Vagina (tissue), 2 donors: ENCODE measurements at regions not wholly inside any gene's neighbourhood (a gene's known extent, or its start where the extent isn't known, plus 50 kb on each side); places are given as distances from the start of the nearest gene placed in this dataset.

Source experiments
- DNase-seq, 2 donors: peaks; one replicate each; pipeline ENCODE4 v3.0.0-alpha.2; 2017; ENCODE audit errors: extremely low spot score in 2 of 2
- H3K27ac ChIP-seq: fragments of 200-600 bp; sonication (generic); one replicate; pipeline ENCODE4 v1.5.1; 2019
- H3K27me3 ChIP-seq: fragments of 200-600 bp; sonication (generic); one replicate; pipeline ENCODE4 v1.5.1; 2019
- H3K36me3 ChIP-seq, 2 donors: fragments of 200-600 bp; sonication (generic); one replicate each; pipeline ENCODE4 v1.5.1; 2017 to 2019
- H3K4me1 ChIP-seq: fragments of 200-600 bp; sonication (generic); one replicate; pipeline ENCODE4 v1.5.1; 2019
- H3K4me3 ChIP-seq, 2 donors: fragments of 200-600 bp; sonication (generic); 1 replicate in 1 of 2; 2 replicates in 1 of 2; pipeline ENCODE4 v1.5.1; 2016 to 2019
- H3K9me3 ChIP-seq: fragments of 200-600 bp; sonication (generic); one replicate; pipeline ENCODE4 v1.5.1; 2019
- POLR2A ChIP-seq, 2 donors: fragments of 450-650 bp; IDR thresholded peaks; one replicate each; pipeline ENCODE4 v1.6.1; 2017; ENCODE audit warnings: antibody characterized with exemption in 2 of 2, mild to moderate bottlenecking in 2 of 2, moderate library complexity in 2 of 2
- POLR2AphosphoS5 ChIP-seq, 2 donors: sonication (generic); formaldehyde crosslinking; IDR thresholded peaks; one replicate each; pipeline ENCODE4 v1.9.0; 2017; ENCODE audit warnings: antibody characterized with exemption in 2 of 2, mild to moderate bottlenecking in 2 of 2, low read depth in 1 of 2; ENCODE audit not compliant: insufficient read depth in 1 of 2
- intact Hi-C: fragments of 100-400 bp; cut with DNase I; formaldehyde crosslinking; loops from one replicate; pipeline ENCODE4 v1.15.1; 2023
- TF ChIP-seq, protein P1 (sequence below), 3 experiments: fragments of 450-650 bp in 2 of 3; fragments of 200-600 bp in 1 of 3; sonication (generic) in 1 of 3; IDR thresholded peaks; one replicate each; pipeline ENCODE4 v1.5.1; 2017 to 2019; ENCODE audit warnings: antibody characterized with exemption in 3 of 3, mild to moderate bottlenecking in 2 of 3, moderate library complexity in 2 of 3

DNA sequence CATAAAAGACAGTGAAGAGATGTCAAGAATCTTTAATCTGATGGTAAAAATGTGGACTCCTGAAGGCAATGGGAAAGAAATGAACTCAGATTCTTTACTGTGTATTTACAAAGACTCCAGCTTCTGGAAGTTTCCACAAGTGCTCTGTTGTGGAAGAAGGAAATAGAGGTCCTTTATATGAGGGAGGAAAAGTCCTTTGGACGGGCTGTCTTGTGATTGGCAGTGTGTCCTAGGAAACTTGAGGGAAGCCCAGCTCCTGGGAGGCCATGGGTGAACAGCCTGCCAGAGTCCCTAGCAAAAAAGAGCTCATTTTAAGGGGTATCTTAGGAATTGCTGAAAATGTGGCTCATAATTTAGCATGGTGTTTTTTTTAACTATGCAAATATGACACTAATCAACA, 92.0 kb downstream of the RNASET2 start:
- Histone ChIP-seq H3K4me1 (peaks cover 14% of the 10 kb centered on the region), H3K27ac (no peak overlapping the region), H3K4me3 (no peak overlapping the region), H3K9me3 (no peaks in the 10 kb centered on the region), H3K27me3 (no peaks in the 10 kb centered on the region), H3K36me3 (no peaks in the 10 kb centered on the region)
- TF ChIP-seq, protein P1, sequence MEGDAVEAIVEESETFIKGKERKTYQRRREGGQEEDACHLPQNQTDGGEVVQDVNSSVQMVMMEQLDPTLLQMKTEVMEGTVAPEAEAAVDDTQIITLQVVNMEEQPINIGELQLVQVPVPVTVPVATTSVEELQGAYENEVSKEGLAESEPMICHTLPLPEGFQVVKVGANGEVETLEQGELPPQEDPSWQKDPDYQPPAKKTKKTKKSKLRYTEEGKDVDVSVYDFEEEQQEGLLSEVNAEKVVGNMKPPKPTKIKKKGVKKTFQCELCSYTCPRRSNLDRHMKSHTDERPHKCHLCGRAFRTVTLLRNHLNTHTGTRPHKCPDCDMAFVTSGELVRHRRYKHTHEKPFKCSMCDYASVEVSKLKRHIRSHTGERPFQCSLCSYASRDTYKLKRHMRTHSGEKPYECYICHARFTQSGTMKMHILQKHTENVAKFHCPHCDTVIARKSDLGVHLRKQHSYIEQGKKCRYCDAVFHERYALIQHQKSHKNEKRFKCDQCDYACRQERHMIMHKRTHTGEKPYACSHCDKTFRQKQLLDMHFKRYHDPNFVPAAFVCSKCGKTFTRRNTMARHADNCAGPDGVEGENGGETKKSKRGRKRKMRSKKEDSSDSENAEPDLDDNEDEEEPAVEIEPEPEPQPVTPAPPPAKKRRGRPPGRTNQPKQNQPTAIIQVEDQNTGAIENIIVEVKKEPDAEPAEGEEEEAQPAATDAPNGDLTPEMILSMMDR (IDR thresholded peaks at IDR 0.05), result no peak
- TF ChIP-seq POLR2AphosphoS5 (IDR thresholded peaks at IDR 0.05; ENCODE audit: insufficient read depth in 1 of 2, low read depth in 1 of 2) (no peak), POLR2A (IDR thresholded peaks at IDR 0.05) (no peak)
- DNase-seq, result no peak
- intact Hi-C loops, result no loop called here

DNA sequence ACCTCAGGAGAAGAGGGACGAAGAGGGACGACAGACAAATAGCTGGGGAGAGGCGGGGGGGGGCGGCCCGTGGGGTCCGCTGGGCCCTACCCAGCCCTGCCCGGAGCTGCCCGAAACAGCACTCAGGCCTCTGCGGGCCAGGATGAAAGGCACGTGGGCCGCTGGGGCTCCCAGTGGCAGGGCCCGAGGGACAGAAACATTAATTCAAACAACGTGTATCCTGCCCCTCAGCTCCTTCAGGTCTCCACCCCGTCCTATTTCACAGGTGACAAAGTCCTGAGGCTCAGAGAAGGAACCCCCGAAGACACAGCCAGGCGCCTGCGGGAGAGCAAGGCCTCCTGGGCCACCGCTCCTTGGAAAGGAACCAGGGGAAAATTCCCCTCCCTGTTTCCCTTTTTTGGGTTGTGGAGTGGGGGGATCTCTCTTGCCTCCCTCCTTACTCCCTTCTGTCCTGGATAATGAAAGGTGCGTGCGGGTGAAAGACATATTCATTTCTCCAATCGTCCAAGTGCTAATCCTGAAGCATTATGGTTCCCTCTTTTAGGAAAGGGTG, 93.3 kb downstream of the RNASET2 start:
- H3K4me3 ChIP-seq, result peak overlapping the region; percentile 51 to 54
- no peaks in the 10 kb centered on the region for H3K27me3 ChIP-seq
- no peaks in the 10 kb centered on the region for H3K36me3 ChIP-seq
- TF ChIP-seq, protein P1 (IDR thresholded peaks at IDR 0.05), result no peak
- TF ChIP-seq POLR2A (IDR thresholded peaks at IDR 0.05) (no peak), POLR2AphosphoS5 (IDR thresholded peaks at IDR 0.05; ENCODE audit: insufficient read depth in 1 of 2, low read depth in 1 of 2) (no peak)
- DNase-seq, result no peak
- no peaks in the 10 kb centered on the region for H3K9me3 ChIP-seq
- intact Hi-C loops, result no loop called here
- peaks cover 14% of the 10 kb centered on the region for H3K4me1 ChIP-seq
- no peak overlapping the region for H3K27ac ChIP-seq

DNA sequence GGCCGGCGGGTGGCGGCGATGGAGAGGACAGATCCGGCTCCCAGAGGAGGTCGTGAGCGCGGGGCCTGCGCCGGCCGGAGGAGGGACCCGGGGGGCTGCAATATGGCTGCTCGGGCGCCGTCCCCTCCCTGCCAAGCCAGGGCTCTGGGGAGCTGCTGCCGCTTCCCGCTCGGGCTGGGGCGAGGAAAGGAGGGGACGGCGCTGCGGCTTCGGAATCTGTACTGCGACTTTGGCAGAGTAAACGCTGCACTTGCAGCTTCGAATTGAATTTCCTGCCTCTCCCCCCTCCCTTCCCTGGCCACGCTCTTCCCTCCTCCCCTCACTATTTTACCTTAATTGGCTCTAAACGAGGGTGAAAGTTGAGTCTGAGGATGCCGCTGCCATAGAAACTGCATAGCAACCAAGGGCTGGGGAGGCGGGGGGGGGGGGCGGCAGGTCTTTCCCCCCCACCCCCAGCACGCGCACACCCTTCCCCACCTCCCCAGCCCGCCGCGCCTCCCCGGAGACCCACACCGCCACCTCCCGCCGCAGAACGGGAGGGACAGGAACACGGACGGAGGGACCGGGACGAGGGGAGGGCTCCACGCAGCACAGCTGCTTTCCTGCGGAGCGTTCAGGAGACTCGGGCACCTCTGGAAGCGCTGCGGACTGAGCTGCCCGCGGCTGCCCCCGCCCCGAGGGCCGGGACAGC, 93.9 kb downstream of the RNASET2 start:
- intact Hi-C loops, result no loop called here
- Histone ChIP-seq H3K9me3 (no peaks in the 10 kb centered on the region), H3K36me3 (no peaks in the 10 kb centered on the region), H3K4me3 (peak overlapping the region; percentile 51 to 54), H3K4me1 (peaks cover 14% of the 10 kb centered on the region), H3K27ac (peak overlapping the region; percentile 16), H3K27me3 (no peaks in the 10 kb centered on the region)
- TF ChIP-seq, protein P1 (IDR thresholded peaks at IDR 0.05), result no peak
- TF ChIP-seq POLR2AphosphoS5 (IDR thresholded peaks at IDR 0.05; ENCODE audit: insufficient read depth in 1 of 2, low read depth in 1 of 2), result no peak
- no peak for TF ChIP-seq POLR2A (IDR thresholded peaks at IDR 0.05)
- DNase-seq, result no peak

DNA sequence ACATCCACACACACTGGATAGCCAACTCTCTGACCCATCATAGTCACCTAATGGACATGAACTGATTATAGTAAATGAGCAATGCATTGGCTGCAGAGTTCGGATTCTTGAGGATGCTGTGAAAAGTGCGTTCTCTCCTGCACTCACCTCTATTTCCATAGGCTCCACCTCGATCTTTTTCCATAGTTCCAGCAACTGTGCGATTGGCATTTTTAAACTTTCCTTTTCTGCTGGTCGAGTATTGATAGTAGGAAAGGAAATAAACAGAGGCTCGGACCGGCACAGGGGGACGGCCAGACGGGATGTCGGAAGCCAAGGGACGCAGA, 94.4 kb downstream of the RNASET2 start:
- Histone ChIP-seq H3K27me3 (no peaks in the 10 kb centered on the region), H3K9me3 (no peaks in the 10 kb centered on the region), H3K36me3 (no peaks in the 10 kb centered on the region), H3K27ac (no peak overlapping the region), H3K4me1 (peaks cover 14% of the 10 kb centered on the region), H3K4me3 (peak overlapping the region; percentile 51 to 54)
- no peak for DNase-seq
- TF ChIP-seq POLR2A (IDR thresholded peaks at IDR 0.05), result no peak
- TF ChIP-seq, protein P1 (IDR thresholded peaks at IDR 0.05), result no peak
- TF ChIP-seq POLR2AphosphoS5 (IDR thresholded peaks at IDR 0.05; ENCODE audit: insufficient read depth in 1 of 2, low read depth in 1 of 2), result no peak
- intact Hi-C loops, result no loop called here

DNA sequence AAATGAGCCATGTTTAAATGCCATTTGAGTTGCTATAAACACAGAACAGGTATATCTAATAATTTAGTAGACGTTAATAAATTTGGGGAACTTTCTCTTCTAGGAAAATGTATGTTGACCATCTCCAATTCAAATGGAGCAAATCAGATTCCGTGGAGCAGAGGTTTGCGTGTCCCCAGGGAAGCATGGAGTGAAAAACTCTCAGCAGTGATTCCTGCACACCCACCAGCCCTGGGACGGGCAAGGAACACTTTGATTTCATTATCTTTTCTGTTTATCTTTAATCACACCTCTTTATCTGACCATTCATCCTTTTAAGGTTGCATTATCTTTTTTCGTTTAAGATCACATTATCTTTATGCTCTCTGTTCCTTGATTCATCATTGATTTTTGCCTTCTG, 95.0 kb downstream of the RNASET2 start:
- Histone ChIP-seq H3K27me3 (no peaks in the 10 kb centered on the region), H3K4me3 (peak overlapping the region in 1 of 2 donors; percentile 54), H3K4me1 (peaks cover 14% of the 10 kb centered on the region), H3K36me3 (no peaks in the 10 kb centered on the region), H3K27ac (no peak overlapping the region), H3K9me3 (no peaks in the 10 kb centered on the region)
- intact Hi-C loops, result no loop called here
- TF ChIP-seq POLR2AphosphoS5 (IDR thresholded peaks at IDR 0.05; ENCODE audit: insufficient read depth in 1 of 2, low read depth in 1 of 2) (no peak), POLR2A (IDR thresholded peaks at IDR 0.05) (no peak)
- TF ChIP-seq, protein P1 (IDR thresholded peaks at IDR 0.05), result no peak
- no peak for DNase-seq
